B cell (primary cell): ENCODE measurements at regions not wholly inside any gene's neighbourhood (a gene's known extent, or its start where the extent isn't known, plus 50 kb on each side); places are given as distances from the start of the nearest gene placed in this dataset.

Source experiments
- ATAC-seq: fragments of 200-7000 bp; cut with Tn5 transposase; one replicate; pipeline ENCODE4 v1.10.0; 2021; ENCODE audit warnings: low read depth, mild to moderate bottlenecking, moderate number of reproducible peaks, moderate library complexity
- CTCF ChIA-PET: fragments of 350-600 bp; sonication (Branson Sonifier 250); formaldehyde crosslinking; loops from one replicate; lab custom pipeline; 2021; ENCODE audit warnings: antibody characterized with exemption, inconsistent platforms; lab: Charles Lee
- POLR2A ChIA-PET: fragments of 350-600 bp; sonication (Branson Sonifier 250); formaldehyde crosslinking; loops from one replicate; lab custom pipeline; 2021; ENCODE audit warnings: antibody characterized with exemption; lab: Charles Lee
- DNase-seq: peaks from one replicate; pipeline ENCODE4 v3.0.0; 2013
- H2AFZ ChIP-seq: 2 replicates; pipeline ENCODE4 v1.6.1; 2012; ENCODE audit warnings: mild to moderate bottlenecking, low read depth, low read length; ENCODE audit not compliant: insufficient read depth, poor library complexity, severe bottlenecking
- H3K27ac ChIP-seq, 2 donors: 1 replicate in 1 of 2; 2 replicates in 1 of 2; pipeline ENCODE4 v1.5.1; 2012 to 2013; ENCODE audit warnings: low read length in 2 of 2, mild to moderate bottlenecking in 2 of 2, moderate library complexity in 1 of 2
- H3K27me3 ChIP-seq, 4 experiments: fragments of 200-600 bp in 1 of 4; sonication (generic) in 1 of 4; replicated peaks in 1 of 4; 1 replicate in 2 of 4; 2 replicates in 2 of 4; pipeline versions ENCODE4 v1.6.1 to v1.7.0; 2013 to 2016; ENCODE audit warnings: low read length in 3 of 4, mild to moderate bottlenecking in 2 of 4, mixed read lengths in 1 of 4, moderate library complexity in 1 of 4; ENCODE audit not compliant: insufficient read depth in 4 of 4, control insufficient read depth in 3 of 4; ENCODE audit errors: control extremely low read depth in 1 of 4
- H3K36me3 ChIP-seq, 2 experiments: replicated peaks in 1 of 2; 1 replicate in 1 of 2; 2 replicates in 1 of 2; pipeline versions ENCODE4 v1.6.1 to v1.7.1; 2013; ENCODE audit warnings: low read length in 1 of 2; ENCODE audit not compliant: insufficient read depth in 2 of 2, control insufficient read depth in 1 of 2; ENCODE audit errors: control extremely low read depth in 1 of 2, extremely low read depth in 1 of 2
- H3K4me1 ChIP-seq, 2 donors: fragments of 200-600 bp in 1 of 2; sonication (generic) in 1 of 2; 1 replicate in 1 of 2; 2 replicates in 1 of 2; pipeline versions ENCODE4 v1.5.1 to v1.6.1; 2013 to 2017; ENCODE audit warnings: low read length in 2 of 2; ENCODE audit not compliant: control insufficient read depth in 2 of 2, insufficient read depth in 2 of 2
- H3K4me2 ChIP-seq: replicated peaks from 2 replicates; pipeline ENCODE3; 2012; ENCODE audit warnings: mild to moderate bottlenecking, low read depth, low read length; ENCODE audit not compliant: poor library complexity, severe bottlenecking
- H3K4me3 ChIP-seq, 5 experiments: fragments of 200-600 bp in 1 of 5; sonication (generic) in 1 of 5; 1 replicate in 3 of 5; 2 replicates in 2 of 5; pipeline versions ENCODE4 v1.5.1 to v1.7.0; 2011 to 2016; ENCODE audit warnings: low read length in 4 of 5, mild to moderate bottlenecking in 4 of 5, low read depth in 2 of 5, control low read depth in 1 of 5, moderate library complexity in 1 of 5; ENCODE audit not compliant: insufficient read depth in 1 of 5; ENCODE audit errors: control extremely low read depth in 1 of 5, extremely low read depth in 1 of 5
- H3K79me2 ChIP-seq: fragments of 200-600 bp; sonication (generic); one replicate; pipeline ENCODE4 v1.6.0; 2016; ENCODE audit warnings: low read length; ENCODE audit not compliant: control insufficient read depth, insufficient read depth
- H3K9ac ChIP-seq: fragments of 200-600 bp; sonication (generic); 2 replicates; pipeline ENCODE4 v1.6.1; 2017; ENCODE audit warnings: mild to moderate bottlenecking, low read length, moderate library complexity
- H3K9me3 ChIP-seq, 3 donors: one replicate each; pipeline versions ENCODE4 v1.6.1 to v1.7.1; 2013; ENCODE audit warnings: low read length in 2 of 3; ENCODE audit not compliant: control insufficient read depth in 2 of 3, insufficient read depth in 1 of 3; ENCODE audit errors: control extremely low read depth in 1 of 3
- H4K20me1 ChIP-seq: 2 replicates; pipeline ENCODE4 v1.6.0; 2012; ENCODE audit warnings: mild to moderate bottlenecking, low read length; ENCODE audit not compliant: insufficient read depth, control insufficient read depth, poor library complexity, severe bottlenecking
- H3K27ac Mint-ChIP-seq: one replicate; pipeline ENCODE4 v1.8.0; 2021; ENCODE audit warnings: mixed read lengths
- H3K27me3 Mint-ChIP-seq: one replicate; pipeline ENCODE4 v1.8.0; 2021; ENCODE audit warnings: mixed read lengths
- H3K4me1 Mint-ChIP-seq: one replicate; pipeline ENCODE4 v1.8.0; 2021; ENCODE audit warnings: mixed read lengths
- H3K4me3 Mint-ChIP-seq: one replicate; pipeline ENCODE4 v1.8.0; 2021; ENCODE audit warnings: mixed read lengths
- H3K9me3 Mint-ChIP-seq: one replicate; pipeline ENCODE4 v1.8.0; 2022; ENCODE audit warnings: mixed read lengths; ENCODE audit not compliant: insufficient read depth
- EZH2 ChIP-seq: IDR thresholded peaks from 2 replicates; pipeline ENCODE4 v1.6.1; 2012; ENCODE audit warnings: borderline replicate concordance, low read depth, mild to moderate bottlenecking, moderate library complexity, low read length; ENCODE audit not compliant: insufficient read depth, poor library complexity, severe bottlenecking
- WGBS: methylation state at CpG from one replicate; pipeline ENCODE4 v1.1.5; 2013; ENCODE audit warnings: missing lambda C conversion rate; ENCODE audit not compliant: insufficient coverage; 5-methylcytosine and 5-hydroxymethylcytosine counted together
- intact Hi-C: fragments of 100-400 bp; cut with micrococcal nuclease; formaldehyde crosslinking; loops from one replicate; pipeline ENCODE4 v1.10.0; 2022
- TF ChIP-seq, protein P1 (sequence below): fragments of 200-600 bp; IDR thresholded peaks from one replicate; pipeline ENCODE4 v1.8.0; 2022; ENCODE audit warnings: antibody characterized with exemption, mild to moderate bottlenecking

DNA sequence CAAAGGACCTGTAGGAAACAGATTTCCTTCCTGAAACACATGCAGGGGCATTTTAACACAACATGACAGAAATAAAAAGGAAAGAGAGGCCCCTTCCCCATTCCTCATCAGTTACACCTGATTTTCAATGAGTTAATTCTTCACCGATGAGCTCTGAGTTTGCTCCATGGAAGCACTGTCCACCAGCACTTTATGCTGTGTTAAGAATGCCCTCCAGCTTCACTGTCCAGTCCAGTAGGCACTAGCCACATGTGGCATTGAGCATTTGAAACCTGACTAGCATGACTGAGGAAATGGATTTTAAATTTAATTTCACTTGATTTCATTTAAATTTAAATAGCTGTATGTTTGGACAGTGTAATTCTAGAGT lies 217.2 kb upstream of the SLC10A2 start:
- no peak for ATAC-seq
- POLR2A ChIA-PET: no interaction called here
- intact Hi-C loops: no loop called here
- Mint-ChIP-seq H3K9me3 (no peaks in the 10 kb centered on the region), H3K27me3 (peaks cover 9% of the 10 kb centered on the region), H3K4me3 (no peak overlapping the region), H3K27ac (no peak overlapping the region), H3K4me1 (peaks cover 2% of the 10 kb centered on the region)
- CTCF ChIA-PET: no interaction called here
- TF ChIP-seq EZH2: no peak
- TF ChIP-seq, protein P1, sequence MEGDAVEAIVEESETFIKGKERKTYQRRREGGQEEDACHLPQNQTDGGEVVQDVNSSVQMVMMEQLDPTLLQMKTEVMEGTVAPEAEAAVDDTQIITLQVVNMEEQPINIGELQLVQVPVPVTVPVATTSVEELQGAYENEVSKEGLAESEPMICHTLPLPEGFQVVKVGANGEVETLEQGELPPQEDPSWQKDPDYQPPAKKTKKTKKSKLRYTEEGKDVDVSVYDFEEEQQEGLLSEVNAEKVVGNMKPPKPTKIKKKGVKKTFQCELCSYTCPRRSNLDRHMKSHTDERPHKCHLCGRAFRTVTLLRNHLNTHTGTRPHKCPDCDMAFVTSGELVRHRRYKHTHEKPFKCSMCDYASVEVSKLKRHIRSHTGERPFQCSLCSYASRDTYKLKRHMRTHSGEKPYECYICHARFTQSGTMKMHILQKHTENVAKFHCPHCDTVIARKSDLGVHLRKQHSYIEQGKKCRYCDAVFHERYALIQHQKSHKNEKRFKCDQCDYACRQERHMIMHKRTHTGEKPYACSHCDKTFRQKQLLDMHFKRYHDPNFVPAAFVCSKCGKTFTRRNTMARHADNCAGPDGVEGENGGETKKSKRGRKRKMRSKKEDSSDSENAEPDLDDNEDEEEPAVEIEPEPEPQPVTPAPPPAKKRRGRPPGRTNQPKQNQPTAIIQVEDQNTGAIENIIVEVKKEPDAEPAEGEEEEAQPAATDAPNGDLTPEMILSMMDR: no peak
- H3K36me3 ChIP-seq: no peaks in the 10 kb centered on the region
- no peak for DNase-seq
- WGBS: 9% methylated on average over 1 of the region's 1 CpG
- H3K4me2 ChIP-seq: no peak overlapping the region
- no peaks in the 10 kb centered on the region for H3K4me1 ChIP-seq
- no peaks in the 10 kb centered on the region for H4K20me1 ChIP-seq
- no peak overlapping the region for H3K4me3 ChIP-seq
- no peak overlapping the region for H3K9ac ChIP-seq
- H3K79me2 ChIP-seq: no peaks in the 10 kb centered on the region
- no peak overlapping the region for H3K27ac ChIP-seq
- H3K9me3 ChIP-seq: no peaks in the 10 kb centered on the region
- no peak overlapping the region for H2AFZ ChIP-seq
- no peaks in the 10 kb centered on the region for H3K27me3 ChIP-seq

DNA sequence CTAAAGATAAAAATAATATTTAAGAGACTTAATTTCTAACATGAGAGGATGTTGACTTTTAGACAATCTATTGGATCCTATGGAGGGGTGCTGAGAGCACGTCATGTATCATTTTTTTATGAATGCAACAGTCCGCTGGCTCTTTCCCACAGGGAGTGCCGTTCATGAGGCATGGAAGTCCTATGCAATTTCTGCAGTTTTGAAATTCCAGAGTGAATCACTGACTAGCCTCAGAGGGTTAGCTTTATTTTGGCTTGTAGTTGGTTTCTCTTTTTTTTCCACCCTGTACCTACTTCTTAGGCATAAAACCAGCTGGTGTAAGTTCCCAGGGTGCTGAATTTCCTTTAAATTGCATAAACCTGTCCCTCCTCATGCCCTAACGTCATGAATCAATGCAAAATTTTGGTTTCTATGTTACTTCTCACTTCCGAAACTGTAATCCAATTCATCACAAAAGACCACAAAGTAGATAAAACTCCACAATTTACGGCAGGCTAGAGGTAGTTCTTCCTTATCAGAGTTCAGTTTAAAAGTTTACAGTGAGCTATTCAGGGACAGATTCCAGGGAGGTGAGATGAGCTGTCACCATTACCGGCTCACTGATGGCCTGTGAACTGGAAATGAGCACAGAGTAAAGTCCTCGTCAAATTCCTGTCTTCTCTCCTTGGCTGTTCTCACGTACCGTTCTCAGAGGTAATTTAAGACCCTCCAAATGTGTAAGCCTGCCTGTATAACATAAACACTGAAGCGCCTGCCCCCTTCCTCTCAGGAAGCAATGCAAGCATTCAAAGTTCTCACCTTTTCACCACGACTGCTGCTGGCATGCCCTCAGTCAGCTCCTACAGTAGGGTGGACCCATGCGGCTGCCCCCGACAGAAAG lies 216.6 kb upstream of the SLC10A2 start:
- Histone ChIP-seq H3K27ac (no peak overlapping the region), H3K9ac (no peak overlapping the region), H4K20me1 (no peaks in the 10 kb centered on the region), H3K9me3 (no peaks in the 10 kb centered on the region), H3K4me3 (no peak overlapping the region), H3K79me2 (no peaks in the 10 kb centered on the region), H3K27me3 (no peaks in the 10 kb centered on the region), H3K36me3 (no peaks in the 10 kb centered on the region), H2AFZ (no peak overlapping the region), H3K4me1 (no peaks in the 10 kb centered on the region), H3K4me2 (no peak overlapping the region)
- Mint-ChIP-seq H3K9me3 (no peaks in the 10 kb centered on the region), H3K4me1 (peaks cover 2% of the 10 kb centered on the region), H3K27ac (no peak overlapping the region), H3K27me3 (peaks cover 9% of the 10 kb centered on the region), H3K4me3 (no peak overlapping the region)
- ChIA-PET CTCF (no interaction called here), POLR2A (no interaction called here)
- intact Hi-C loops: no loop called here
- WGBS: 24% methylated on average over 12 of the region's 14 CpGs
- no peak for ATAC-seq
- TF ChIP-seq, protein P1: no peak
- no peak for TF ChIP-seq EZH2
- no peak for DNase-seq
